SK-N-SH (cell line): ENCODE measurements at regions not wholly inside any gene's neighbourhood (a gene's known extent, or its start where the extent isn't known, plus 50 kb on each side); places are given as distances from the start of the nearest gene placed in this dataset.

Source experiments
- CTCF ChIA-PET: fragments of 300-600, 350-600 bp; formaldehyde crosslinking; extraction: SDS; loops from one replicate; lab custom pipeline; 2021; lab: Yijun Ruan, JAX
- POLR2A ChIA-PET: fragments of 350-600 bp; sonication (Branson Sonifier 250); formaldehyde crosslinking; extraction: SDS; loops from one replicate; lab custom pipeline; 2020; ENCODE audit warnings: antibody characterized with exemption, inconsistent platforms; lab: Yijun Ruan, JAX
- DNase-seq: peaks from one replicate; pipeline ENCODE4 v3.0.0; 2012
- H2AFZ ChIP-seq: fragments of 200-600 bp; sonication (generic); 2 replicates; pipeline ENCODE4 v1.8.1; 2016; ENCODE audit warnings: antibody characterized with exemption, mild to moderate bottlenecking, low read depth
- H3F3A ChIP-seq: fragments of 200-600 bp; sonication (generic); replicated peaks from 2 replicates; pipeline ENCODE3; 2016; ENCODE audit warnings: antibody characterized with exemption, mild to moderate bottlenecking; ENCODE audit not compliant: insufficient read depth
- H3K27ac ChIP-seq, 2 experiments: fragments of 200-500 bp in 1 of 2; fragments of 200-600 bp in 1 of 2; sonication (Bioruptor generic) in 1 of 2; sonication (generic), shearing (Covaris generic) in 1 of 2; 2 replicates each; pipeline versions ENCODE4 v1.5.1 to v1.6.1; 2014 to 2016; ENCODE audit warnings: low read depth in 2 of 2, inconsistent platforms in 1 of 2, low read length in 1 of 2, mild to moderate bottlenecking in 1 of 2, mixed read lengths in 1 of 2
- H3K27me3 ChIP-seq: fragments of 200-600 bp; sonication (generic), shearing (Covaris generic); 2 replicates; pipeline ENCODE4 v1.6.1; 2016; ENCODE audit warnings: mixed run types; ENCODE audit not compliant: insufficient read depth
- H3K36me3 ChIP-seq, 2 experiments: fragments of 200-500 bp in 1 of 2; fragments of 200-600 bp in 1 of 2; sonication (Bioruptor generic) in 1 of 2; sonication (generic) in 1 of 2; replicated peaks in 1 of 2; 2 replicates each; pipeline versions ENCODE3 to v1.5.1; 2014 to 2016; ENCODE audit warnings: low read length in 1 of 2, mild to moderate bottlenecking in 1 of 2; ENCODE audit not compliant: insufficient read depth in 2 of 2, control insufficient read depth in 1 of 2
- H3K4me1 ChIP-seq, 2 experiments: fragments of 200-500 bp in 1 of 2; fragments of 200-600 bp in 1 of 2; sonication (Bioruptor generic) in 1 of 2; sonication (generic), shearing (Covaris generic) in 1 of 2; 2 replicates each; pipeline versions ENCODE4 v1.5.1 to v1.6.1; 2014 to 2016; ENCODE audit warnings: low read depth in 1 of 2, low read length in 1 of 2, mixed run types in 1 of 2; ENCODE audit not compliant: insufficient read depth in 2 of 2, control insufficient read depth in 1 of 2
- H3K4me2 ChIP-seq: fragments of 200-600 bp; sonication (generic), shearing (Covaris generic); 2 replicates; pipeline ENCODE4 v1.6.1; 2017; ENCODE audit warnings: mixed run types
- H3K4me3 ChIP-seq, 2 experiments: fragments of 200-500 bp in 1 of 2; fragments of 200-600 bp in 1 of 2; sonication (Bioruptor generic) in 1 of 2; sonication (generic), shearing (Covaris generic) in 1 of 2; 2 replicates each; pipeline versions ENCODE4 v1.5.1 to v1.8.1; 2014 to 2016; ENCODE audit warnings: low read depth in 2 of 2, inconsistent platforms in 1 of 2, low read length in 1 of 2, mild to moderate bottlenecking in 1 of 2, mixed read lengths in 1 of 2, moderate library complexity in 1 of 2
- H3K79me2 ChIP-seq: fragments of 200-600 bp; sonication (generic); 2 replicates; pipeline ENCODE4 v1.8.1; 2017; ENCODE audit warnings: mild to moderate bottlenecking; ENCODE audit not compliant: insufficient read depth
- H3K9ac ChIP-seq: fragments of 200-600 bp; sonication (generic); 2 replicates; pipeline ENCODE4 v1.6.1; 2017; ENCODE audit warnings: mixed run types
- H3K9me2 ChIP-seq: fragments of 200-600 bp; sonication (generic); 2 replicates; pipeline ENCODE4 v1.6.1; 2017; ENCODE audit warnings: mixed run types
- H3K9me3 ChIP-seq: fragments of 200-600 bp; sonication (generic); 2 replicates; pipeline ENCODE4 v1.6.1; 2017; ENCODE audit warnings: mixed run types, mild to moderate bottlenecking, moderate library complexity
- H4K20me1 ChIP-seq: fragments of 200-600 bp; sonication (generic); 2 replicates; pipeline ENCODE4 v1.6.1; 2017; ENCODE audit warnings: mild to moderate bottlenecking, mixed run types; ENCODE audit not compliant: insufficient read depth
- CHD2 ChIP-seq: fragments of 150-350 bp; IDR thresholded peaks from 2 replicates; pipeline ENCODE4 v1.6.1; 2018; ENCODE audit warnings: low read length; ENCODE audit not compliant: partially characterized antibody
- ELF1 ChIP-seq: IDR thresholded peaks from 2 replicates; pipeline ENCODE4 v1.4.0; 2012
- EP300 ChIP-seq, 2 experiments: IDR thresholded peaks; 2 replicates each; pipeline versions ENCODE4 v1.4.0 to v1.6.1; 2012; ENCODE audit warnings: borderline replicate concordance in 1 of 2, low read depth in 1 of 2, low read length in 1 of 2
- EZH2phosphoT487 ChIP-seq: fragments of 200-600 bp; sonication (generic); IDR thresholded peaks from 2 replicates; pipeline ENCODE4 v1.6.1; 2017; ENCODE audit warnings: low read depth, mixed run types, mild to moderate bottlenecking, antibody characterized with exemption, moderate library complexity, borderline replicate concordance
- FOSL2 ChIP-seq: IDR thresholded peaks from 2 replicates; pipeline ENCODE4 v1.4.0; 2012; ENCODE audit warnings: low read depth, mild to moderate bottlenecking, moderate library complexity, borderline replicate concordance
- FOXJ3 ChIP-seq: sonication (generic); formaldehyde crosslinking; IDR thresholded peaks from 2 replicates; pipeline ENCODE4 v1.5.1; 2020; ENCODE audit warnings: mild to moderate bottlenecking, missing genetic modification reagents
- GABPA ChIP-seq: IDR thresholded peaks from 2 replicates; pipeline ENCODE4 v1.4.0; 2012; ENCODE audit warnings: low read depth, mild to moderate bottlenecking
- IRF3 ChIP-seq: fragments of 150-350 bp; IDR thresholded peaks from 2 replicates; pipeline ENCODE4 v1.6.1; 2016; ENCODE audit warnings: mild to moderate bottlenecking, low read depth, low read length
- JUND ChIP-seq: IDR thresholded peaks from 2 replicates; pipeline ENCODE4 v1.4.0; 2012
- MAX ChIP-seq: IDR thresholded peaks from 2 replicates; pipeline ENCODE4 v1.4.0; 2012; ENCODE audit warnings: low read depth
- NFIC ChIP-seq: IDR thresholded peaks from 2 replicates; pipeline ENCODE4 v1.4.0; 2012; ENCODE audit warnings: borderline replicate concordance
- PBX3 ChIP-seq: IDR thresholded peaks from 2 replicates; pipeline ENCODE4; 2012
- RAD21 ChIP-seq: IDR thresholded peaks from 2 replicates; pipeline ENCODE4 v1.6.1; 2012; ENCODE audit warnings: mild to moderate bottlenecking, low read length
- RFX5 ChIP-seq: IDR thresholded peaks from 2 replicates; pipeline ENCODE4 v1.6.1; 2012; ENCODE audit warnings: mild to moderate bottlenecking, improper control_type of control experiment, low read length
- RXRA ChIP-seq: IDR thresholded peaks from 2 replicates; pipeline ENCODE4 v1.4.0; 2012; ENCODE audit warnings: low read depth, mild to moderate bottlenecking, borderline replicate concordance
- TCF12 ChIP-seq: IDR thresholded peaks from 2 replicates; pipeline ENCODE4 v1.4.0; 2012
- TEAD4 ChIP-seq: IDR thresholded peaks from 2 replicates; pipeline ENCODE4 v1.4.0; 2012; ENCODE audit warnings: mild to moderate bottlenecking, borderline replicate concordance; ENCODE audit not compliant: insufficient read depth
- USF2 ChIP-seq: fragments of 150-350 bp; IDR thresholded peaks from 2 replicates; pipeline ENCODE4 v1.6.1; 2017; ENCODE audit warnings: antibody characterized with exemption, low read length, low read depth, borderline replicate concordance
- YY1 ChIP-seq: IDR thresholded peaks from 2 replicates; pipeline ENCODE4 v1.4.0; 2012; ENCODE audit warnings: low read depth, mild to moderate bottlenecking
- WGBS: methylation state at CpG from one replicate; pipeline ENCODE4 v1.1.6; 2017; ENCODE audit warnings: low lambda C conversion rate; 5-methylcytosine and 5-hydroxymethylcytosine counted together
- TF ChIP-seq, protein P1 (sequence below): IDR thresholded peaks from 2 replicates; pipeline ENCODE4 v1.6.1; 2012; ENCODE audit warnings: mild to moderate bottlenecking, low read depth, low read length, moderate library complexity

- ChIA-PET POLR2A (no interaction called here), CTCF (no interaction called here)
- no peak overlapping the region for H3K4me2 ChIP-seq
- no peaks in the 10 kb centered on the region for H3K79me2 ChIP-seq
- no peak for DNase-seq
- 85% methylated on average over 3 of the region's 3 CpGs for WGBS
- no peaks in the 10 kb centered on the region for H3K36me3 ChIP-seq
- peaks cover 0 to 3% of the 10 kb centered on the region in 2 experiments; a peak in 1 of 4 replicates for H3K4me1 ChIP-seq
- no peaks in the 10 kb centered on the region for H4K20me1 ChIP-seq
- no peak overlapping the region for H2AFZ ChIP-seq
- H3K9ac ChIP-seq, result no peak overlapping the region
- H3F3A ChIP-seq, result no peaks in the 10 kb centered on the region
- TF ChIP-seq, protein P1, sequence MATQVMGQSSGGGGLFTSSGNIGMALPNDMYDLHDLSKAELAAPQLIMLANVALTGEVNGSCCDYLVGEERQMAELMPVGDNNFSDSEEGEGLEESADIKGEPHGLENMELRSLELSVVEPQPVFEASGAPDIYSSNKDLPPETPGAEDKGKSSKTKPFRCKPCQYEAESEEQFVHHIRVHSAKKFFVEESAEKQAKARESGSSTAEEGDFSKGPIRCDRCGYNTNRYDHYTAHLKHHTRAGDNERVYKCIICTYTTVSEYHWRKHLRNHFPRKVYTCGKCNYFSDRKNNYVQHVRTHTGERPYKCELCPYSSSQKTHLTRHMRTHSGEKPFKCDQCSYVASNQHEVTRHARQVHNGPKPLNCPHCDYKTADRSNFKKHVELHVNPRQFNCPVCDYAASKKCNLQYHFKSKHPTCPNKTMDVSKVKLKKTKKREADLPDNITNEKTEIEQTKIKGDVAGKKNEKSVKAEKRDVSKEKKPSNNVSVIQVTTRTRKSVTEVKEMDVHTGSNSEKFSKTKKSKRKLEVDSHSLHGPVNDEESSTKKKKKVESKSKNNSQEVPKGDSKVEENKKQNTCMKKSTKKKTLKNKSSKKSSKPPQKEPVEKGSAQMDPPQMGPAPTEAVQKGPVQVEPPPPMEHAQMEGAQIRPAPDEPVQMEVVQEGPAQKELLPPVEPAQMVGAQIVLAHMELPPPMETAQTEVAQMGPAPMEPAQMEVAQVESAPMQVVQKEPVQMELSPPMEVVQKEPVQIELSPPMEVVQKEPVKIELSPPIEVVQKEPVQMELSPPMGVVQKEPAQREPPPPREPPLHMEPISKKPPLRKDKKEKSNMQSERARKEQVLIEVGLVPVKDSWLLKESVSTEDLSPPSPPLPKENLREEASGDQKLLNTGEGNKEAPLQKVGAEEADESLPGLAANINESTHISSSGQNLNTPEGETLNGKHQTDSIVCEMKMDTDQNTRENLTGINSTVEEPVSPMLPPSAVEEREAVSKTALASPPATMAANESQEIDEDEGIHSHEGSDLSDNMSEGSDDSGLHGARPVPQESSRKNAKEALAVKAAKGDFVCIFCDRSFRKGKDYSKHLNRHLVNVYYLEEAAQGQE, result no peak
- TF ChIP-seq IRF3 (no peak), MAX (no peak), NFIC (no peak), JUND (no peak), RFX5 (no peak), RAD21 (no peak), EZH2phosphoT487 (no peak), RXRA (no peak), EP300 (IDR thresholded peaks at IDR 0.05; ENCODE audit: borderline replicate concordance in 1 of 2, low read depth in 1 of 2, low read length in 1 of 2) (no peak), USF2 (no peak), GABPA (no peak), CHD2 (no peak), ELF1 (no peak), FOSL2 (no peak), TCF12 (no peak), FOXJ3 (CRISPR knock-in tag) (no peak), TEAD4 (no peak), PBX3 (no peak), YY1 (no peak)
- H3K27ac ChIP-seq, result no peak overlapping the region
- H3K9me2 ChIP-seq, result no peaks in the 10 kb centered on the region
- H3K4me3 ChIP-seq, result no peak overlapping the region
- no peaks in the 10 kb centered on the region for H3K9me3 ChIP-seq
- H3K27me3 ChIP-seq, result no peaks in the 10 kb centered on the region
These were observed 981.3 kb upstream of the ALCAM start for GRCh38 chr3:104385421-104385820.
